CD14-positive monocyte (primary cell): ENCODE measurements at regions not wholly inside any gene's neighbourhood (a gene's known extent, or its start where the extent isn't known, plus 50 kb on each side); places are given as distances from the start of the nearest gene placed in this dataset.
A peak's percentile ranks its signal among the peaks of the same experiment; 100 is the strongest.

ENCODE experiments used
- DNase-seq, 3 donors: peaks; one replicate each; pipeline ENCODE4 v3.0.0-alpha.2; 2011 to 2022
- H2AFZ ChIP-seq: 2 replicates; pipeline ENCODE4 v1.6.0; 2012; ENCODE audit warnings: mild to moderate bottlenecking, low read depth, low read length, inconsistent platforms; ENCODE audit not compliant: insufficient read depth, poor library complexity, severe bottlenecking
- H3K27ac ChIP-seq, 2 donors: 1 replicate in 1 of 2; 2 replicates in 1 of 2; pipeline ENCODE4 v1.5.1; 2012 to 2013; ENCODE audit warnings: low read length in 2 of 2, control low read depth in 1 of 2, inconsistent platforms in 1 of 2, low read depth in 1 of 2, mild to moderate bottlenecking in 1 of 2
- H3K27me3 ChIP-seq, 2 donors: one replicate each; pipeline versions ENCODE4 v1.6.0 to v1.6.1; 2011 to 2013; ENCODE audit warnings: low read length in 2 of 2; ENCODE audit not compliant: control insufficient read depth in 2 of 2, insufficient read depth in 2 of 2
- H3K36me3 ChIP-seq, 2 donors: replicated peaks in 1 of 2; 1 replicate in 1 of 2; 2 replicates in 1 of 2; pipeline versions ENCODE4 v1.5.1 to v1.6.1; 2012 to 2013; ENCODE audit warnings: low read length in 2 of 2, control low read depth in 1 of 2, inconsistent platforms in 1 of 2, mild to moderate bottlenecking in 1 of 2; ENCODE audit not compliant: insufficient read depth in 2 of 2, control insufficient read depth in 1 of 2
- H3K4me1 ChIP-seq, 2 donors: 1 replicate in 1 of 2; 2 replicates in 1 of 2; pipeline versions ENCODE4 v1.5.1 to v1.6.1; 2012 to 2013; ENCODE audit warnings: low read length in 2 of 2, control low read depth in 1 of 2, inconsistent platforms in 1 of 2, mild to moderate bottlenecking in 1 of 2, moderate library complexity in 1 of 2; ENCODE audit not compliant: insufficient read depth in 2 of 2, control insufficient read depth in 1 of 2
- H3K4me2 ChIP-seq: replicated peaks from 2 replicates; pipeline ENCODE3; 2012; ENCODE audit warnings: low read length, moderate library complexity, mild to moderate bottlenecking; ENCODE audit not compliant: poor library complexity, severe bottlenecking; ENCODE audit errors: extremely low read depth
- H3K4me3 ChIP-seq, 3 experiments: fragments of 200-600 bp in 1 of 3; sonication (generic) in 1 of 3; replicated peaks in 1 of 3; 1 replicate in 2 of 3; 2 replicates in 1 of 3; pipeline ENCODE4 v1.5.1; 2011 to 2013; ENCODE audit warnings: low read length in 3 of 3, mild to moderate bottlenecking in 3 of 3, control low read depth in 2 of 3, low read depth in 2 of 3, inconsistent platforms in 1 of 3, moderate library complexity in 1 of 3
- H3K79me2 ChIP-seq: 2 replicates; pipeline ENCODE4 v1.6.0; 2012; ENCODE audit warnings: mild to moderate bottlenecking, control low read depth, inconsistent platforms, low read length, moderate library complexity; ENCODE audit not compliant: insufficient read depth
- H3K9ac ChIP-seq: 2 replicates; pipeline ENCODE4 v1.6.0; 2017; ENCODE audit warnings: low read length, mild to moderate bottlenecking; ENCODE audit not compliant: insufficient read depth, poor library complexity, severe bottlenecking
- H3K9me3 ChIP-seq, 2 donors: replicated peaks in 1 of 2; 1 replicate in 1 of 2; 2 replicates in 1 of 2; pipeline versions ENCODE4 v1.5.1 to v1.6.1; 2012 to 2013; ENCODE audit warnings: low read length in 2 of 2, control low read depth in 1 of 2; ENCODE audit not compliant: control insufficient read depth in 1 of 2, insufficient read depth in 1 of 2
- H4K20me1 ChIP-seq: 2 replicates; pipeline ENCODE4 v1.6.0; 2012; ENCODE audit warnings: mild to moderate bottlenecking, low read length, control low read depth, moderate library complexity; ENCODE audit not compliant: insufficient read depth
- H3K27ac Mint-ChIP-seq, 7 donors: one replicate each; pipeline ENCODE4 v1.8.0; 2020; ENCODE audit warnings: mild to moderate bottlenecking in 7 of 7, mixed read lengths in 7 of 7, moderate library complexity in 6 of 7, inconsistent platforms in 2 of 7
- H3K27me3 Mint-ChIP-seq, 3 donors: one replicate each; pipeline ENCODE4 v1.8.0; 2021 to 2022; ENCODE audit warnings: low read depth in 3 of 3, mild to moderate bottlenecking in 3 of 3, mixed read lengths in 3 of 3, moderate library complexity in 3 of 3, inconsistent platforms in 1 of 3
- H3K36me3 Mint-ChIP-seq, 2 donors: one replicate each; pipeline ENCODE4 v1.8.0; 2020; ENCODE audit warnings: mixed read lengths in 2 of 2, inconsistent platforms in 1 of 2, mild to moderate bottlenecking in 1 of 2
- H3K4me1 Mint-ChIP-seq: one replicate; pipeline ENCODE4 v1.8.0; 2020; ENCODE audit warnings: mild to moderate bottlenecking, mixed read lengths
- H3K4me3 Mint-ChIP-seq, 2 donors: one replicate each; pipeline ENCODE4 v1.8.0; 2020; ENCODE audit warnings: mild to moderate bottlenecking in 2 of 2, mixed read lengths in 2 of 2, moderate library complexity in 1 of 2
- H3K9me3 Mint-ChIP-seq, 7 donors: one replicate each; pipeline ENCODE4 v1.8.0; 2020 to 2022; ENCODE audit warnings: mixed read lengths in 7 of 7, mild to moderate bottlenecking in 6 of 7, moderate library complexity in 6 of 7, inconsistent platforms in 2 of 7
- WGBS: methylation state at CpG from one replicate; pipeline ENCODE4 v1.1.5; 2013; ENCODE audit warnings: missing lambda C conversion rate; ENCODE audit not compliant: insufficient coverage; 5-methylcytosine and 5-hydroxymethylcytosine counted together
- intact Hi-C, 2 donors: fragments of 100-400 bp; cut with micrococcal nuclease; formaldehyde crosslinking; loops; one replicate each; pipeline versions ENCODE4 v1.15.0 to v1.15.1; 2023
- TF ChIP-seq, protein P1 (sequence below): fragments of 200-600 bp; IDR thresholded peaks from one replicate; pipeline ENCODE4 v1.8.0; 2022; ENCODE audit warnings: antibody characterized with exemption, mild to moderate bottlenecking

DNA sequence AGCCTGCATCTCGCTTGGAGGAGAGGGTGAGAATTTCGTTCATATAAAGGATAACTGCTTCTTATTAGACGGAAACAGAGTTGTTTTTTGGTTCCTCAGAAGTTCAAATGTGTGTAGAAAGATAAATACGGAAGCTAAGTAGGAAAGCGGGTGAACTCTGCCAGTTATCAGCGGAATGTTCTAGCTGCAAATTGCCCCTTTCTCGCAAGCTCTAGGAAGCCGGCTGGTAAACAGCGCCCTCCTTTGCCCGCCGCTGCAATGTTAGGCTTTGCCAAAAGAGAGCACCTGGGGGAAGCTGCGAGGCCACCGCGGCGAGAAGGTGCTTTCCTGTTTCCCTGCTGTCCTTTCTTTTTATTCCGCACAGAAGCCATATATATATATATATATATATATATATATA, 67.0 kb downstream of the IGLL5 start:
- H2AFZ ChIP-seq = peak overlapping the region; percentile 46
- H3K4me2 ChIP-seq = peak overlapping the region; percentile 40
- no peaks in the 10 kb centered on the region for H3K79me2 ChIP-seq
- Mint-ChIP-seq H3K9me3 (peaks cover 0 to 1% (median 0%) of the 10 kb centered on the region in 7 donors), H3K27me3 (peaks cover 2 to 10% (median 3%) of the 10 kb centered on the region in 3 donors), H3K27ac (peak overlapping the region in 1 of 7 donors; percentile 25), H3K36me3 (no peaks in the 10 kb centered on the region), H3K4me3 (peak overlapping the region in 1 of 2 donors; percentile 23), H3K4me1 (peaks cover 35% of the 10 kb centered on the region)
- no peaks in the 10 kb centered on the region for H3K9me3 ChIP-seq
- H3K27ac ChIP-seq = no peak overlapping the region
- intact Hi-C loops = loop anchor here (2.0 to 10.0 kb wide), 6 partner anchors 106 to 490 kb away; no protein-coding TSS in a partner anchor
- peaks cover 40 to 47% of the 10 kb centered on the region in 2 donors for H3K4me1 ChIP-seq
- no peak overlapping the region for H3K4me3 ChIP-seq
- DNase-seq = peak in 2 of 3 donors; percentile 44 to 54
- 4% methylated on average over 8 of the region's 16 CpGs for WGBS
- TF ChIP-seq, protein P1, sequence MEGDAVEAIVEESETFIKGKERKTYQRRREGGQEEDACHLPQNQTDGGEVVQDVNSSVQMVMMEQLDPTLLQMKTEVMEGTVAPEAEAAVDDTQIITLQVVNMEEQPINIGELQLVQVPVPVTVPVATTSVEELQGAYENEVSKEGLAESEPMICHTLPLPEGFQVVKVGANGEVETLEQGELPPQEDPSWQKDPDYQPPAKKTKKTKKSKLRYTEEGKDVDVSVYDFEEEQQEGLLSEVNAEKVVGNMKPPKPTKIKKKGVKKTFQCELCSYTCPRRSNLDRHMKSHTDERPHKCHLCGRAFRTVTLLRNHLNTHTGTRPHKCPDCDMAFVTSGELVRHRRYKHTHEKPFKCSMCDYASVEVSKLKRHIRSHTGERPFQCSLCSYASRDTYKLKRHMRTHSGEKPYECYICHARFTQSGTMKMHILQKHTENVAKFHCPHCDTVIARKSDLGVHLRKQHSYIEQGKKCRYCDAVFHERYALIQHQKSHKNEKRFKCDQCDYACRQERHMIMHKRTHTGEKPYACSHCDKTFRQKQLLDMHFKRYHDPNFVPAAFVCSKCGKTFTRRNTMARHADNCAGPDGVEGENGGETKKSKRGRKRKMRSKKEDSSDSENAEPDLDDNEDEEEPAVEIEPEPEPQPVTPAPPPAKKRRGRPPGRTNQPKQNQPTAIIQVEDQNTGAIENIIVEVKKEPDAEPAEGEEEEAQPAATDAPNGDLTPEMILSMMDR = peak; percentile 71
- no peak overlapping the region for H3K9ac ChIP-seq
- H4K20me1 ChIP-seq = no peaks in the 10 kb centered on the region
- H3K36me3 ChIP-seq = no peaks in the 10 kb centered on the region
- no peaks in the 10 kb centered on the region for H3K27me3 ChIP-seq

DNA sequence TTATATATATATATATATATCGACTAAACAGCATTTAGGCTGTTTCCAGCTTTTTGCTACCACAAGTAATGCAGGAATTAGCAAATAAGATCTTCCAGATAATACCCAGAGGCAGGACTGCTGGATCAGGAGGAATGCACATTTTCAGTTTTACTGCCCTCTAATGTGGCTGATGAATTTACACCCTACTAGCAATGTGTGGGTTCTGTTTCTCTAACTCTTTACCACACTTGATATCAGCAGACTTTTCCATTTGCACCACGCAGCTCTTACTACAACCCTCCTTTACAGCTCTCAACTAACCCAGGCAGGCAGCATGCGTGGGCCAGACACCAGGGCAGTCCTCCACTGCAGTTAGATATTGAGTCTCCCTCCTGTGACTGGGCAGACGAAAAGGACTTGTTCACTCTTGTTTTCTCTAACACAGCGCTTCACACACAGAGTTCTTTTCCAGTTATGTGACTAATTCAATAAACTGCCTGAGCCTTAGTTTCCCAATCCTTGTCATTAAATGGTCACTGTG, 67.7 kb downstream of the IGLL5 start:
- Histone ChIP-seq H3K9ac (no peak overlapping the region), H3K27ac (no peak overlapping the region), H3K4me3 (no peak overlapping the region), H3K27me3 (no peaks in the 10 kb centered on the region), H3K36me3 (no peaks in the 10 kb centered on the region), H4K20me1 (no peaks in the 10 kb centered on the region), H3K4me2 (no peak overlapping the region), H2AFZ (no peak overlapping the region), H3K9me3 (no peaks in the 10 kb centered on the region), H3K4me1 (peaks cover 38 to 47% of the 10 kb centered on the region in 2 donors), H3K79me2 (no peaks in the 10 kb centered on the region)
- 78% methylated on average over 3 of the region's 5 CpGs for WGBS
- Mint-ChIP-seq H3K27me3 (peaks cover 2 to 10% (median 6%) of the 10 kb centered on the region in 3 donors), H3K4me3 (no peak overlapping the region), H3K27ac (peak overlapping the region in 1 of 7 donors; percentile 31), H3K36me3 (no peaks in the 10 kb centered on the region), H3K4me1 (peaks cover 34% of the 10 kb centered on the region), H3K9me3 (peaks cover 0 to 1% (median 0%) of the 10 kb centered on the region in 7 donors)
- intact Hi-C loops = loop anchor here (2.0 to 10.0 kb wide), 6 partner anchors 107 to 491 kb away; no protein-coding TSS in a partner anchor
- DNase-seq = no peak
- TF ChIP-seq, protein P1 = no peak
